Activated T-cell treated with anti-CD3 and anti-CD28 coated beads, Interleukin-2, amount 50 U/mL, for 4 hours (primary cell): ENCODE measurements at regions not wholly inside any gene's neighbourhood (a gene's known extent, or its start where the extent isn't known, plus 50 kb on each side); places are given as distances from the start of the nearest gene placed in this dataset.
"Not testable (repeated sequence)": the region's sequence is repeated elsewhere in the genome, so short reads cannot be mapped to it uniquely, and the experiment has no call there.

Experiments used
- ATAC-seq, 2 donors: fragments of 200-7000 bp; cut with Tn5 transposase; one replicate each; pipeline ENCODE4 v1.10.0; 2021
- DNase-seq: peaks from one replicate; pipeline ENCODE4 v3.0.0-alpha.2; 2020
- H3K27me3 Mint-ChIP-seq: one replicate; pipeline ENCODE4 v1.8.0; 2021; ENCODE audit warnings: low read depth, mixed read lengths
- H3K36me3 Mint-ChIP-seq: one replicate; pipeline ENCODE4 v1.8.0; 2022; ENCODE audit warnings: mixed read lengths; ENCODE audit not compliant: insufficient read depth
- H3K4me1 Mint-ChIP-seq: one replicate; pipeline ENCODE4 v1.8.0; 2021; ENCODE audit warnings: low read depth, mixed read lengths
- H3K4me3 Mint-ChIP-seq: one replicate; pipeline ENCODE4 v1.8.0; 2021; ENCODE audit warnings: mild to moderate bottlenecking, moderate library complexity, mixed read lengths
- H3K9me3 Mint-ChIP-seq: one replicate; pipeline ENCODE4 v1.8.0; 2021; ENCODE audit warnings: mixed read lengths

GRCh38 chr2:75936311-75936710 is 225.6 kb upstream of the GCFC2 start:
- Mint-ChIP-seq H3K27me3 (no peaks in the 10 kb centered on the region), H3K4me3 (no peak overlapping the region)

GRCh38 chr2:75932996-75933395 is 222.3 kb upstream of the GCFC2 start:
- no peaks in the 10 kb centered on the region for H3K36me3 Mint-ChIP-seq
- H3K4me1 Mint-ChIP-seq = no peaks in the 10 kb centered on the region
- peaks cover 3% of the 10 kb centered on the region for H3K9me3 Mint-ChIP-seq
- DNase-seq = no peak
- ATAC-seq = no peak
- H3K4me3 Mint-ChIP-seq = no peak overlapping the region
- no peaks in the 10 kb centered on the region for H3K27me3 Mint-ChIP-seq

More at GRCh38 chr2:75936311-75936710, 225.6 kb upstream of the GCFC2 start:
- Mint-ChIP-seq H3K9me3 (peaks cover 10% of the 10 kb centered on the region), H3K4me1 (no peaks in the 10 kb centered on the region), H3K36me3 (no peaks in the 10 kb centered on the region)
- ATAC-seq = no peak
- DNase-seq = no peak

GRCh38 chr2:75928093-75928492 is 217.4 kb upstream of the GCFC2 start:
- Mint-ChIP-seq H3K27me3 (no peaks in the 10 kb centered on the region), H3K36me3 (no peaks in the 10 kb centered on the region), H3K4me3 (no peak overlapping the region), H3K9me3 (no peaks in the 10 kb centered on the region), H3K4me1 (no peaks in the 10 kb centered on the region)
- DNase-seq (no peak), ATAC-seq (no peak)

GRCh38 chr2:75925331-75926024 is 214.8 kb upstream of the GCFC2 start:
- DNase-seq (no peak), ATAC-seq (no peak)
- Mint-ChIP-seq H3K4me3 (no peak overlapping the region), H3K27me3 (no peaks in the 10 kb centered on the region), H3K9me3 (no peaks in the 10 kb centered on the region), H3K36me3 (no peaks in the 10 kb centered on the region), H3K4me1 (no peaks in the 10 kb centered on the region)

GRCh38 chr2:75922191-75922590 is 211.5 kb upstream of the GCFC2 start:
- no peak for ATAC-seq
- Mint-ChIP-seq H3K27me3 (no peaks in the 10 kb centered on the region), H3K9me3 (peaks cover 4% of the 10 kb centered on the region), H3K36me3 (no peaks in the 10 kb centered on the region), H3K4me3 (no peak overlapping the region), H3K4me1 (no peaks in the 10 kb centered on the region)
- DNase-seq = no peak

GRCh38 chr2:75920859-75921551 is 210.3 kb upstream of the GCFC2 start:
- no peak for ATAC-seq
- H3K27me3 Mint-ChIP-seq = no peaks in the 10 kb centered on the region
- no peak overlapping the region for H3K4me3 Mint-ChIP-seq
- no peak for DNase-seq
- H3K9me3 Mint-ChIP-seq = peaks cover 4% of the 10 kb centered on the region
- H3K4me1 Mint-ChIP-seq = no peaks in the 10 kb centered on the region
- no peaks in the 10 kb centered on the region for H3K36me3 Mint-ChIP-seq

GRCh38 chr2:75915851-75916634 is 205.3 kb upstream of the GCFC2 start:
- Mint-ChIP-seq H3K4me3 (no peak overlapping the region), H3K9me3 (peaks cover 4% of the 10 kb centered on the region), H3K27me3 (no peaks in the 10 kb centered on the region), H3K36me3 (no peaks in the 10 kb centered on the region), H3K4me1 (no peaks in the 10 kb centered on the region)
- no peak for DNase-seq
- no peak for ATAC-seq

GRCh38 chr2:75896779-75897366 is 186.2 kb upstream of the GCFC2 start:
- ATAC-seq = no peak
- no peaks in the 10 kb centered on the region for H3K4me1 Mint-ChIP-seq

GRCh38 chr2:75894170-75894569 is 183.5 kb upstream of the GCFC2 start:
- DNase-seq (no peak), ATAC-seq (no peak)
- no peak overlapping the region for H3K4me3 Mint-ChIP-seq
- H3K27me3 Mint-ChIP-seq = no peaks in the 10 kb centered on the region
- peaks cover 4% of the 10 kb centered on the region for H3K9me3 Mint-ChIP-seq
- no peaks in the 10 kb centered on the region for H3K36me3 Mint-ChIP-seq
- H3K4me1 Mint-ChIP-seq = no peaks in the 10 kb centered on the region

More at GRCh38 chr2:75896779-75897366, 186.2 kb upstream of the GCFC2 start:
- Mint-ChIP-seq H3K9me3 (peaks cover 3% of the 10 kb centered on the region), H3K36me3 (no peaks in the 10 kb centered on the region), H3K27me3 (no peaks in the 10 kb centered on the region), H3K4me3 (no peak overlapping the region)
- no peak for DNase-seq

GRCh38 chr2:75892490-75892889 is 181.8 kb upstream of the GCFC2 start:
- no peaks in the 10 kb centered on the region for H3K27me3 Mint-ChIP-seq
- no peak for ATAC-seq
- no peaks in the 10 kb centered on the region for H3K4me1 Mint-ChIP-seq

GRCh38 chr2:75882530-75882929 is 171.8 kb upstream of the GCFC2 start:
- H3K4me1 Mint-ChIP-seq = no peaks in the 10 kb centered on the region
- peaks cover 6% of the 10 kb centered on the region for H3K9me3 Mint-ChIP-seq
- H3K36me3 Mint-ChIP-seq = no peaks in the 10 kb centered on the region
- ATAC-seq (no peak), DNase-seq (no peak)
- H3K4me3 Mint-ChIP-seq = no peak overlapping the region
- peaks cover 2% of the 10 kb centered on the region for H3K27me3 Mint-ChIP-seq

More at GRCh38 chr2:75892490-75892889, 181.8 kb upstream of the GCFC2 start:
- Mint-ChIP-seq H3K36me3 (no peaks in the 10 kb centered on the region), H3K9me3 (peaks cover 7% of the 10 kb centered on the region), H3K4me3 (no peak overlapping the region)
- DNase-seq = no peak

GRCh38 chr2:75875606-75876005 is 164.9 kb upstream of the GCFC2 start:
- not testable (repeated sequence) for ATAC-seq, H3K4me1 Mint-ChIP-seq, DNase-seq, H3K4me3 Mint-ChIP-seq, H3K9me3 Mint-ChIP-seq, H3K36me3 Mint-ChIP-seq, H3K27me3 Mint-ChIP-seq

- H3K36me3 Mint-ChIP-seq, H3K4me3 Mint-ChIP-seq, DNase-seq, H3K27me3 Mint-ChIP-seq, H3K9me3 Mint-ChIP-seq, H3K4me1 Mint-ChIP-seq, ATAC-seq: not testable (repeated sequence)
Measured at GRCh38 chr2:75871762-75872614, 161.3 kb upstream of the GCFC2 start.
